HEK293T (cell line): ENCODE measurements at regions not wholly inside any gene's neighbourhood (a gene's known extent, or its start where the extent isn't known, plus 50 kb on each side); places are given as distances from the start of the nearest gene placed in this dataset.
"Not testable (repeated sequence)": the region's sequence is repeated elsewhere in the genome, so short reads cannot be mapped to it uniquely, and the experiment has no call there.

Experiments used
- CTCF ChIA-PET: fragments of 350-600 bp; formaldehyde crosslinking; extraction: SDS; loops from one replicate; lab custom pipeline; 2021; ENCODE audit warnings: antibody characterized with exemption, inconsistent platforms; lab: Yijun Ruan, JAX
- POLR2A ChIA-PET: fragments of 350-600 bp; formaldehyde crosslinking; extraction: SDS; loops from one replicate; lab custom pipeline; 2020; ENCODE audit warnings: antibody characterized with exemption, inconsistent platforms; lab: Yijun Ruan, JAX
- DNase-seq: peaks from one replicate; pipeline ENCODE4 v3.0.0; 2012; ENCODE audit warnings: mixed read lengths; ENCODE audit errors: extremely low spot score
- ARNT ChIP-seq: fragments of 450-650 bp; IDR thresholded peaks from 2 replicates; pipeline ENCODE4 v1.6.1; 2017; ENCODE audit warnings: mild to moderate bottlenecking
- BHLHE40 ChIP-seq: fragments of 450-650 bp; IDR thresholded peaks from 2 replicates; pipeline ENCODE4 v1.6.1; 2016; ENCODE audit warnings: mild to moderate bottlenecking, moderate library complexity, borderline replicate concordance
- ELF4 ChIP-seq: fragments of 450-650 bp; IDR thresholded peaks from 2 replicates; pipeline ENCODE4 v1.6.1; 2017; ENCODE audit warnings: antibody characterized with exemption
- FOXA1 ChIP-seq: fragments of 450-650 bp; IDR thresholded peaks from 2 replicates; pipeline ENCODE4 v1.6.1; 2016; ENCODE audit warnings: mild to moderate bottlenecking
- FOXK2 ChIP-seq: fragments of 450-650 bp; IDR thresholded peaks from 2 replicates; pipeline ENCODE4 v1.6.1; 2016; ENCODE audit warnings: mild to moderate bottlenecking
- FOXM1 ChIP-seq: fragments of 450-650 bp; IDR thresholded peaks from 2 replicates; pipeline ENCODE4 v1.6.1; 2017; ENCODE audit warnings: mild to moderate bottlenecking, borderline replicate concordance
- HDGF ChIP-seq: fragments of 450-650 bp; IDR thresholded peaks from 2 replicates; pipeline ENCODE4 v1.6.1; 2017; ENCODE audit warnings: antibody characterized with exemption, borderline replicate concordance
- L3MBTL2 ChIP-seq: fragments of 450-650 bp; conservative IDR thresholded peaks from 2 replicates; pipeline ENCODE4 v1.6.1; 2016; ENCODE audit warnings: mild to moderate bottlenecking
- NFRKB ChIP-seq: fragments of 450-650 bp; IDR thresholded peaks from 2 replicates; pipeline ENCODE4 v1.6.1; 2016; ENCODE audit warnings: mild to moderate bottlenecking, moderate library complexity
- PKNOX1 ChIP-seq: fragments of 450-650 bp; IDR thresholded peaks from 2 replicates; pipeline ENCODE4 v1.6.1; 2016
- SP1 ChIP-seq: fragments of 450-650 bp; IDR thresholded peaks from 2 replicates; pipeline ENCODE4 v1.6.1; 2017
- SUZ12 ChIP-seq: fragments of 450-650 bp; IDR thresholded peaks from 2 replicates; pipeline ENCODE4 v1.6.1; 2016; ENCODE audit warnings: mild to moderate bottlenecking
- TARDBP ChIP-seq: fragments of 450-650 bp; IDR thresholded peaks from 2 replicates; pipeline ENCODE4 v1.6.1; 2016
- ZNF384 ChIP-seq: fragments of 450-650 bp; IDR thresholded peaks from 2 replicates; pipeline ENCODE4 v1.6.1; 2016

- TF ChIP-seq TARDBP, result no peak
- no peak for TF ChIP-seq BHLHE40
- no peak for TF ChIP-seq SP1
- no peak for TF ChIP-seq PKNOX1
- no peak for TF ChIP-seq ELF4
- TF ChIP-seq L3MBTL2, result no peak
- TF ChIP-seq NFRKB, result no peak
- TF ChIP-seq FOXM1, result no peak
- DNase-seq, result no peak
- CTCF ChIA-PET, result no interaction called here
- POLR2A ChIA-PET, result no interaction called here
These were observed 503.4 kb downstream of the TTLL7 start for GRCh38 chr1:83495560-83495959.

GRCh38 chr1:83493633-83494032, 505.3 kb downstream of the TTLL7 start:
- TF ChIP-seq FOXM1, result no peak
- CTCF ChIA-PET, result no interaction called here
- POLR2A ChIA-PET, result no interaction called here
- no peak for DNase-seq

GRCh38 chr1:83491930-83492329, 507.0 kb downstream of the TTLL7 start:
- ChIA-PET POLR2A (no interaction called here), CTCF (no interaction called here)
- TF ChIP-seq SUZ12 (no peak), FOXK2 (no peak), FOXM1 (no peak), HDGF (no peak), ARNT (no peak), BHLHE40 (no peak), ELF4 (no peak)
- DNase-seq, result no peak

GRCh38 chr1:83490988-83491387, 507.9 kb downstream of the TTLL7 start:
- POLR2A ChIA-PET, result no interaction called here
- TF ChIP-seq FOXM1 (no peak), SUZ12 (no peak), ZNF384 (no peak), L3MBTL2 (no peak), FOXK2 (no peak), HDGF (no peak), PKNOX1 (no peak), FOXA1 (no peak), ARNT (no peak)
- CTCF ChIA-PET, result no interaction called here
- DNase-seq, result no peak

- CTCF ChIA-PET, POLR2A ChIA-PET, DNase-seq: not testable (repeated sequence)
These were observed 510.8 kb downstream of the TTLL7 start for GRCh38 chr1:83488105-83488504.

GRCh38 chr1:83487460-83487859, 511.5 kb downstream of the TTLL7 start:
- CTCF ChIA-PET, POLR2A ChIA-PET, DNase-seq: not testable (repeated sequence)

GRCh38 chr1:83485314-83486019, 513.5 kb downstream of the TTLL7 start:
- POLR2A ChIA-PET, CTCF ChIA-PET, DNase-seq: not testable (repeated sequence)

- CTCF ChIA-PET, DNase-seq, POLR2A ChIA-PET: not testable (repeated sequence)
These were observed 517.6 kb downstream of the TTLL7 start for GRCh38 chr1:83481284-83481683.

GRCh38 chr1:83479591-83480239, 519.2 kb downstream of the TTLL7 start:
- DNase-seq, CTCF ChIA-PET, POLR2A ChIA-PET: not testable (repeated sequence)

- POLR2A ChIA-PET, DNase-seq, CTCF ChIA-PET: not testable (repeated sequence)
These were observed 520.8 kb downstream of the TTLL7 start for GRCh38 chr1:83478127-83478526.

GRCh38 chr1:83476518-83476917, 522.4 kb downstream of the TTLL7 start:
- CTCF ChIA-PET, DNase-seq, POLR2A ChIA-PET: not testable (repeated sequence)

- DNase-seq, POLR2A ChIA-PET, CTCF ChIA-PET: not testable (repeated sequence)
These were observed 524.0 kb downstream of the TTLL7 start for GRCh38 chr1:83474946-83475345.

GRCh38 chr1:83473986-83474385, 524.9 kb downstream of the TTLL7 start:
- DNase-seq, CTCF ChIA-PET, POLR2A ChIA-PET: not testable (repeated sequence)

GRCh38 chr1:83472066-83472465, 526.9 kb downstream of the TTLL7 start:
- DNase-seq, POLR2A ChIA-PET: not testable (repeated sequence)
- CTCF ChIA-PET, result interaction anchor here (0.6 kb wide), 1 partner anchor 343 kb away, joined by 3 read pairs; no protein-coding TSS in a partner anchor
